Thyroid gland (tissue), 4 donors: ENCODE measurements at regions not wholly inside any gene's neighbourhood (a gene's known extent, or its start where the extent isn't known, plus 50 kb on each side); places are given as distances from the start of the nearest gene placed in this dataset.

ENCODE experiments used
- DNase-seq, 2 donors: peaks; one replicate each; pipeline ENCODE4 v3.0.0-alpha.2; 2019
- H3K27ac ChIP-seq, 3 donors: fragments of 200-600 bp; sonication (generic); 1 replicate in 2 of 3; 2 replicates in 1 of 3; pipeline ENCODE4 v1.5.1; 2016 to 2019; ENCODE audit warnings: mild to moderate bottlenecking in 1 of 3, moderate library complexity in 1 of 3
- H3K27me3 ChIP-seq: fragments of 200-600 bp; sonication (generic); one replicate; pipeline ENCODE4 v1.5.1; 2019
- H3K36me3 ChIP-seq, 2 donors: fragments of 200-600 bp; sonication (generic); one replicate each; pipeline ENCODE4 v1.5.1; 2016 to 2019
- H3K4me1 ChIP-seq, 2 donors: fragments of 200-600 bp; sonication (generic); one replicate each; pipeline ENCODE4 v1.5.1; 2017 to 2019
- H3K4me3 ChIP-seq, 3 donors: fragments of 200-600 bp; sonication (generic); replicated peaks in 1 of 3; 1 replicate in 2 of 3; 2 replicates in 1 of 3; pipeline ENCODE4 v1.5.1; 2016; ENCODE audit warnings: mild to moderate bottlenecking in 1 of 3
- H3K9me3 ChIP-seq: fragments of 200-600 bp; sonication (generic); one replicate; pipeline ENCODE4 v1.5.1; 2017
- POLR2A ChIP-seq, 2 donors: fragments of 450-650 bp; IDR thresholded peaks; one replicate each; pipeline ENCODE4 v1.6.1; 2017; ENCODE audit warnings: antibody characterized with exemption in 2 of 2, mild to moderate bottlenecking in 2 of 2, moderate library complexity in 1 of 2
- WGBS, 2 donors: methylation state at CpG; one replicate each; pipeline ENCODE4 v1.1.5; 2017; 5-methylcytosine and 5-hydroxymethylcytosine counted together
- intact Hi-C: fragments of 100-400 bp; cut with DNase I; formaldehyde crosslinking; loops from one replicate; pipeline ENCODE4 v1.15.1; 2023
- TF ChIP-seq, protein P1 (sequence below), 6 experiments: fragments of 200-600 bp in 3 of 6; fragments of 450-650 bp in 3 of 6; sonication (generic) in 3 of 6; IDR thresholded peaks; one replicate each; pipeline ENCODE4 v1.5.1; 2016 to 2019; ENCODE audit warnings: antibody characterized with exemption in 6 of 6, mild to moderate bottlenecking in 2 of 6, inconsistent platforms in 1 of 6, moderate library complexity in 1 of 6

GRCh38 chr16:10308305-10309193, 77.3 kb upstream of the ATF7IP2 start:
- DNase-seq: no peak
- no peaks in the 10 kb centered on the region for H3K9me3 ChIP-seq
- no peaks in the 10 kb centered on the region for H3K36me3 ChIP-seq
- H3K4me3 ChIP-seq: no peak overlapping the region
- no peaks in the 10 kb centered on the region for H3K27me3 ChIP-seq
- WGBS, 2 donors: 87 to 89% methylated on average over 14 to 15 of the region's 15 CpGs
- intact Hi-C loops: no loop called here
- no peak overlapping the region for H3K27ac ChIP-seq
- TF ChIP-seq, protein P1, sequence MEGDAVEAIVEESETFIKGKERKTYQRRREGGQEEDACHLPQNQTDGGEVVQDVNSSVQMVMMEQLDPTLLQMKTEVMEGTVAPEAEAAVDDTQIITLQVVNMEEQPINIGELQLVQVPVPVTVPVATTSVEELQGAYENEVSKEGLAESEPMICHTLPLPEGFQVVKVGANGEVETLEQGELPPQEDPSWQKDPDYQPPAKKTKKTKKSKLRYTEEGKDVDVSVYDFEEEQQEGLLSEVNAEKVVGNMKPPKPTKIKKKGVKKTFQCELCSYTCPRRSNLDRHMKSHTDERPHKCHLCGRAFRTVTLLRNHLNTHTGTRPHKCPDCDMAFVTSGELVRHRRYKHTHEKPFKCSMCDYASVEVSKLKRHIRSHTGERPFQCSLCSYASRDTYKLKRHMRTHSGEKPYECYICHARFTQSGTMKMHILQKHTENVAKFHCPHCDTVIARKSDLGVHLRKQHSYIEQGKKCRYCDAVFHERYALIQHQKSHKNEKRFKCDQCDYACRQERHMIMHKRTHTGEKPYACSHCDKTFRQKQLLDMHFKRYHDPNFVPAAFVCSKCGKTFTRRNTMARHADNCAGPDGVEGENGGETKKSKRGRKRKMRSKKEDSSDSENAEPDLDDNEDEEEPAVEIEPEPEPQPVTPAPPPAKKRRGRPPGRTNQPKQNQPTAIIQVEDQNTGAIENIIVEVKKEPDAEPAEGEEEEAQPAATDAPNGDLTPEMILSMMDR (IDR thresholded peaks at IDR 0.05): no peak
- H3K4me1 ChIP-seq: peaks cover 0 to 8% of the 10 kb centered on the region in 2 donors

DNA sequence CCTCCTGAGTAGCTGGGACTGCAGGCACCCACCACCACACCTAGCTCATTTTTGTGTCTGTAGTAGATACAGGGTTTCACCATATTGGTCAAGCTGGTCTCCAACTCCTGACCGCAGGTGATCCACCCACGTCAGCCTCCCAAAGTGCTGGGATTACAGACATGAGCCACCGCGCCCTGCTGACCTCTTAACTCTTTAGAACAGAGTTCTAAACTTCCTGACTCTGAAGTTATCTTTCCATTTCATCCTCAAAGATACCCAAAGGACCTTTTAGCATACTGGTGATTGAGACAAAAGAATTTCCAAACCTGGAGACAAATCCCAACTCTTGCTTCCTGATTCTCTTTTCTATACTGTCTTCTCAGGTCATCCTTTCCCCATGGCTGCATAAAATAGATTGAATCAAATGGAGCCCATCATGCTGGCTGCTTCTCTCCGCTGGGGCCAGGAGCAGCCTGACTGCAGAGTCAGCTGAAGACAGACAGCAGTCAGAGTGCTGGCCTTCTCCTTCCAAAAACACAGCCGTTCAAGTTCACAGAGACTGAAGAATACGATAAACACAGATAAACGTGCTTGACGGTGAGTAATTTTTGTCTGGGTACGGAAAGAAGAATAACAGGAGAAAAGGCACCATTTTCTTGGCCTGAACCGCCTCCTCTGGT, 76.5 kb upstream of the ATF7IP2 start:
- H3K27me3 ChIP-seq: no peaks in the 10 kb centered on the region
- intact Hi-C loops: no loop called here
- H3K36me3 ChIP-seq: no peaks in the 10 kb centered on the region
- peaks cover 0 to 8% of the 10 kb centered on the region in 2 donors for H3K4me1 ChIP-seq
- H3K9me3 ChIP-seq: no peaks in the 10 kb centered on the region
- WGBS, 2 donors: 84 to 87% methylated on average over 11 of the region's 11 CpGs
- no peak overlapping the region for H3K27ac ChIP-seq
- DNase-seq: no peak
- TF ChIP-seq POLR2A (IDR thresholded peaks at IDR 0.05): no peak
- TF ChIP-seq, protein P1 (IDR thresholded peaks at IDR 0.05): no peak
- no peak overlapping the region for H3K4me3 ChIP-seq

GRCh38 chr16:10312008-10312407, 73.9 kb upstream of the ATF7IP2 start:
- TF ChIP-seq POLR2A (IDR thresholded peaks at IDR 0.05): no peak
- TF ChIP-seq, protein P1 (IDR thresholded peaks at IDR 0.05): no peak
- no peaks in the 10 kb centered on the region for H3K27me3 ChIP-seq
- H3K27ac ChIP-seq: no peak overlapping the region
- H3K9me3 ChIP-seq: no peaks in the 10 kb centered on the region
- 71 to 86% methylated on average over 5 of the region's 5 CpGs for WGBS, 2 donors
- no peak overlapping the region for H3K4me3 ChIP-seq
- no peaks in the 10 kb centered on the region for H3K4me1 ChIP-seq
- no peak for DNase-seq
- no peaks in the 10 kb centered on the region for H3K36me3 ChIP-seq
- intact Hi-C loops: no loop called here

DNA sequence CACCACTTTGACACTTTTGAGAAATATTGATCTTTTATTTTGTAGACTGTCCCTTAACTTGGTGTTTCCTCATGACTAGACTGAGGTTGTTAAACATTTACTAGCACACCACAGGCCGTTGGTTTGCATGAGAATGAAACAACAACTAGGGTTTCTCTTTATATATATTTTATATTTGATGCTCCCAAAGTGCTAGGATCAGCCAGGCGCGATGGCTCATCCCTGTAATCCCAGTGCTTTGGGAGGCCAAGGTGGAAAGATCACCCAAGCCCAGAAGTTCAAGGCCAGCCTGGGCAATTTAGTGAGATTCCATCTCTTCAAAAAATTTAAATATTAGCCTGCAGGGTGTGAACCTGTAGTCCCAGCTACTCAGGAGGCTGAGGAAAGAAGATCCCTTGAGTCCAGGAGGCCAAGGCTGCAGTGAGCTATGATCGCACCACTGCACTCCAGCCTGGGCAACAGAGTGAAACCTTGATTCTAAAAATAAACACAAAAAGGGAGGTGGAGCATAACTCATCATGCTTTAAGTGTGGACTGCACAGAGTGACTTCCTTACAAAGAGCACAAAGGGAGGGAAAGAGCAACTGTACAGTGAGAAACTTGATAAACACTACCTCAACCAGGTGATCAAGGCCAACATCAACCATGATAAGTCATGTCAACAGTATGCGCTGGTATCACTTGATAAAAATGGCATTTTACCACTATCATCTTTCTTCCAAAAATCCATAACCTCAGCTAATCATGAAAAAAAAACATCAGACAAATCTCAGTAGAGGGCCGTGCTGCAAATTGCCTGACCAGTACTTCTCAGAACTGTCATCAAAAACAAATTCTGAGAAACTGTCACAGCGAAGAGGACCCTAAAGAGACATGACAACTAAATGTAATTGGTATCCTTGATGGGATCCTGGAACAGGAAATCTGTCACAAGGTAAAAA, 72.8 kb upstream of the ATF7IP2 start:
- Histone ChIP-seq H3K4me1 (no peaks in the 10 kb centered on the region), H3K27ac (no peak overlapping the region), H3K27me3 (no peaks in the 10 kb centered on the region), H3K36me3 (no peaks in the 10 kb centered on the region), H3K9me3 (no peaks in the 10 kb centered on the region), H3K4me3 (no peak overlapping the region)
- WGBS, 2 donors: 79 to 85% methylated on average over 7 of the region's 7 CpGs
- intact Hi-C loops: no loop called here
- peak in 1 of 2 donors; percentile 11 for DNase-seq
- TF ChIP-seq, protein P1 (IDR thresholded peaks at IDR 0.05): no peak
- TF ChIP-seq POLR2A (IDR thresholded peaks at IDR 0.05): no peak
